WTC11 (cell line): ENCODE measurements at regions not wholly inside any gene's neighbourhood (a gene's known extent, or its start where the extent isn't known, plus 50 kb on each side); places are given as distances from the start of the nearest gene placed in this dataset.

Source experiments
- ATAC-seq: fragments of 200-7000 bp; cut with Tn5 transposase; 2 replicates; pipeline ENCODE4 v1.10.0; 2021; ENCODE audit warnings: mild to moderate bottlenecking, moderate library complexity
- CTCF ChIA-PET: fragments of 300-600 bp; sonication (Branson Sonifier 250); formaldehyde crosslinking; loops from one replicate; lab custom pipeline; 2021; ENCODE audit warnings: antibody characterized with exemption; lab: Charles Lee
- POLR2A ChIA-PET: fragments of 350-600 bp; sonication (Branson Sonifier 250); formaldehyde crosslinking; loops from one replicate; lab custom pipeline; 2021; ENCODE audit warnings: antibody characterized with exemption; lab: Charles Lee
- DNase-seq: peaks from one replicate; pipeline ENCODE4 v3.0.0; 2021; ENCODE audit warnings: low spot score
- H3K27ac Mint-ChIP-seq: 2 replicates; pipeline ENCODE4 v1.8.0; 2021; ENCODE audit warnings: mixed read lengths
- H3K27me3 Mint-ChIP-seq: 2 replicates; pipeline ENCODE4 v1.8.0; 2021; ENCODE audit warnings: low read depth, mild to moderate bottlenecking, moderate library complexity, mixed read lengths
- H3K36me3 Mint-ChIP-seq: 2 replicates; pipeline ENCODE4 v1.8.0; 2021; ENCODE audit warnings: mixed read lengths
- H3K4me1 Mint-ChIP-seq: 2 replicates; pipeline ENCODE4 v1.8.0; 2022; ENCODE audit warnings: mixed read lengths
- H3K4me3 Mint-ChIP-seq: 2 replicates; pipeline ENCODE4 v1.8.0; 2021; ENCODE audit warnings: mild to moderate bottlenecking, moderate library complexity, mixed read lengths
- H3K9me3 Mint-ChIP-seq: 2 replicates; pipeline ENCODE4 v1.8.0; 2021; ENCODE audit warnings: mixed read lengths
- ARID4B ChIP-seq: sonication (generic); formaldehyde crosslinking; IDR thresholded peaks from 2 replicates; pipeline ENCODE4 v1.8.0; 2023; ENCODE audit warnings: missing genetic modification reagents, mild to moderate bottlenecking, borderline replicate concordance
- CDX4 ChIP-seq: fragments of 250-450 bp; sonication (Bioruptor Pico); IDR thresholded peaks from 2 replicates; pipeline ENCODE4 v1.9.0; 2021; ENCODE audit warnings: moderate library complexity, mild to moderate bottlenecking, inconsistent platforms, borderline replicate concordance
- ELF4 ChIP-seq: sonication (generic); formaldehyde crosslinking; IDR thresholded peaks from 2 replicates; pipeline ENCODE4 v1.8.1; 2022; ENCODE audit warnings: low read depth, mild to moderate bottlenecking, moderate library complexity, missing genetic modification reagents
- EMX1 ChIP-seq: fragments of 250-450 bp; sonication (Bioruptor Pico); IDR thresholded peaks from 2 replicates; pipeline ENCODE4 v1.8.0; 2021; ENCODE audit warnings: mild to moderate bottlenecking
- ESRRA ChIP-seq: sonication (generic); formaldehyde crosslinking; IDR thresholded peaks from 2 replicates; pipeline ENCODE4 v1.8.1; 2022; ENCODE audit warnings: mild to moderate bottlenecking, missing genetic modification reagents, borderline replicate concordance
- FOXJ3 ChIP-seq: sonication (generic); formaldehyde crosslinking; IDR thresholded peaks from 2 replicates; pipeline ENCODE4 v1.9.0; 2021; ENCODE audit warnings: missing genetic modification reagents, mild to moderate bottlenecking, borderline replicate concordance
- GABPB1 ChIP-seq: sonication (generic); formaldehyde crosslinking; IDR thresholded peaks from 2 replicates; pipeline ENCODE4 v1.8.1; 2023; ENCODE audit warnings: mild to moderate bottlenecking, missing genetic modification reagents
- GTF2I ChIP-seq: fragments of 250-450 bp; sonication (Bioruptor Pico); conservative IDR thresholded peaks from 2 replicates; pipeline ENCODE4 v1.4.0; 2021; ENCODE audit warnings: mild to moderate bottlenecking
- HMGA2 ChIP-seq: fragments of 250-450 bp; sonication (Bioruptor Pico); IDR thresholded peaks from 2 replicates; pipeline ENCODE4 v1.4.0; 2021; ENCODE audit warnings: mild to moderate bottlenecking, moderate library complexity
- MAX ChIP-seq: sonication (generic); formaldehyde crosslinking; IDR thresholded peaks from 2 replicates; pipeline ENCODE4 v1.8.0; 2022; ENCODE audit warnings: mild to moderate bottlenecking, missing genetic modification reagents
- MXD4 ChIP-seq: fragments of 250-450 bp; sonication (Bioruptor Pico); IDR thresholded peaks from 2 replicates; pipeline ENCODE4 v1.8.0; 2021; ENCODE audit warnings: mild to moderate bottlenecking, moderate library complexity, borderline replicate concordance
- NR3C1 ChIP-seq: sonication (generic); formaldehyde crosslinking; conservative IDR thresholded peaks from 2 replicates; pipeline ENCODE4 v1.8.1; 2023; ENCODE audit warnings: low read depth, mild to moderate bottlenecking, missing genetic modification reagents
- PRRX2 ChIP-seq: fragments of 250-450 bp; sonication (Bioruptor Pico); IDR thresholded peaks from 2 replicates; pipeline ENCODE4 v1.8.0; 2021; ENCODE audit warnings: mild to moderate bottlenecking
- RORB ChIP-seq: fragments of 250-450 bp; sonication (Bioruptor Pico); IDR thresholded peaks from 2 replicates; pipeline ENCODE4 v1.9.0; 2021; ENCODE audit warnings: mild to moderate bottlenecking
- SMAD3 ChIP-seq: sonication (generic); formaldehyde crosslinking; IDR thresholded peaks from 2 replicates; pipeline ENCODE4 v1.8.0; 2022; ENCODE audit warnings: missing genetic modification reagents, mild to moderate bottlenecking, borderline replicate concordance
- SOX15 ChIP-seq: fragments of 250-450 bp; sonication (Bioruptor Pico); IDR thresholded peaks from 2 replicates; pipeline ENCODE4 v1.9.0; 2021; ENCODE audit warnings: mild to moderate bottlenecking
- TP53 ChIP-seq: sonication (generic); formaldehyde crosslinking; IDR thresholded peaks from 2 replicates; pipeline ENCODE4 v1.8.1; 2023; ENCODE audit warnings: mild to moderate bottlenecking, missing genetic modification reagents
- ZNF138 ChIP-seq: sonication (generic); formaldehyde crosslinking; conservative IDR thresholded peaks from 2 replicates; pipeline ENCODE4 v1.8.1; 2022; ENCODE audit warnings: mild to moderate bottlenecking, moderate library complexity, missing genetic modification reagents
- ZNF219 ChIP-seq: sonication (generic); formaldehyde crosslinking; IDR thresholded peaks from 2 replicates; pipeline ENCODE4 v1.8.0; 2023; ENCODE audit warnings: missing genetic modification reagents, mild to moderate bottlenecking, borderline replicate concordance
- ZNF263 ChIP-seq: sonication (generic); formaldehyde crosslinking; IDR thresholded peaks from 2 replicates; pipeline ENCODE4 v1.8.1; 2022; ENCODE audit warnings: low read depth, mild to moderate bottlenecking, moderate library complexity, missing genetic modification reagents
- ZNF317 ChIP-seq: sonication (generic); formaldehyde crosslinking; IDR thresholded peaks from 2 replicates; pipeline ENCODE4 v1.8.1; 2023; ENCODE audit warnings: low read depth, mild to moderate bottlenecking, moderate library complexity, missing genetic modification reagents, borderline replicate concordance
- ZNF396 ChIP-seq: fragments of 250-450 bp; sonication (Bioruptor Pico); IDR thresholded peaks from 2 replicates; pipeline ENCODE4 v1.8.0; 2021; ENCODE audit warnings: mild to moderate bottlenecking, moderate library complexity, borderline replicate concordance
- ZNF416 ChIP-seq: fragments of 250-450 bp; sonication (Bioruptor Pico); IDR thresholded peaks from 2 replicates; pipeline ENCODE4 v1.9.0; 2021; ENCODE audit warnings: mild to moderate bottlenecking, inconsistent platforms
- ZNF425 ChIP-seq: fragments of 250-450 bp; sonication (Bioruptor Pico); conservative IDR thresholded peaks from 2 replicates; pipeline ENCODE4 v1.9.0; 2021; ENCODE audit warnings: mild to moderate bottlenecking
- ZNF512 ChIP-seq: sonication (generic); formaldehyde crosslinking; IDR thresholded peaks from 2 replicates; pipeline ENCODE4 v1.8.1; 2022; ENCODE audit warnings: missing genetic modification reagents, borderline replicate concordance

- DNase-seq (no peak), ATAC-seq (no peak)
- H3K4me3 Mint-ChIP-seq = no peak overlapping the region
- no peaks in the 10 kb centered on the region for H3K9me3 Mint-ChIP-seq
- no peak for TF ChIP-seq FOXJ3 (CRISPR knock-in tag)
- TF ChIP-seq TP53 (CRISPR knock-in tag) = no peak
- TF ChIP-seq ZNF396 (CRISPR knock-in tag) = no peak
- no peak for TF ChIP-seq ZNF263
- no peak for TF ChIP-seq SMAD3 (CRISPR knock-in tag)
- TF ChIP-seq ZNF219 (CRISPR knock-in tag) = no peak
- TF ChIP-seq EMX1 (CRISPR knock-in tag) = no peak
- TF ChIP-seq GABPB1 = no peak
- TF ChIP-seq RORB (CRISPR knock-in tag) = no peak
- TF ChIP-seq ESRRA = no peak
- TF ChIP-seq MXD4 (CRISPR knock-in tag) = no peak
- ChIA-PET CTCF (interaction anchor here (0.6 kb wide), 1 partner anchor 840 kb away, joined by 3 read pairs; no protein-coding TSS in a partner anchor), POLR2A (no interaction called here)
- no peaks in the 10 kb centered on the region for H3K27me3 Mint-ChIP-seq
- no peak overlapping the region for H3K27ac Mint-ChIP-seq
- no peaks in the 10 kb centered on the region for H3K36me3 Mint-ChIP-seq
- H3K4me1 Mint-ChIP-seq = peaks cover 5% of the 10 kb centered on the region
Observed at GRCh38 chr15:60251300-60252070, 146.3 kb downstream of the ANXA2 start.

- no peaks in the 10 kb centered on the region for H3K9me3 Mint-ChIP-seq
- H3K36me3 Mint-ChIP-seq = no peaks in the 10 kb centered on the region
- POLR2A ChIA-PET = no interaction called here
- H3K27ac Mint-ChIP-seq = no peak overlapping the region
- ATAC-seq (no peak), DNase-seq (no peak)
- TF ChIP-seq ZNF138 (CRISPR knock-in tag) (no peak), ZNF416 (CRISPR knock-in tag) (no peak), ZNF317 (CRISPR knock-in tag) (no peak), CDX4 (CRISPR knock-in tag) (no peak), HMGA2 (CRISPR knock-in tag) (no peak), NR3C1 (CRISPR knock-in tag) (no peak), GTF2I (CRISPR knock-in tag) (no peak), ZNF425 (CRISPR knock-in tag) (no peak), ELF4 (CRISPR knock-in tag) (no peak)
- H3K27me3 Mint-ChIP-seq = no peaks in the 10 kb centered on the region
- no peak overlapping the region for H3K4me3 Mint-ChIP-seq
- peaks cover 5% of the 10 kb centered on the region for H3K4me1 Mint-ChIP-seq
- CTCF ChIA-PET = no interaction called here
Observed at GRCh38 chr15:60254416-60254815, 143.4 kb downstream of the ANXA2 start.

- no peak overlapping the region for H3K4me3 Mint-ChIP-seq
- POLR2A ChIA-PET = no interaction called here
- H3K27me3 Mint-ChIP-seq = no peaks in the 10 kb centered on the region
- peaks cover 5% of the 10 kb centered on the region for H3K4me1 Mint-ChIP-seq
- no peak for ATAC-seq
- no peak overlapping the region for H3K27ac Mint-ChIP-seq
- DNase-seq = no peak
- no peaks in the 10 kb centered on the region for H3K9me3 Mint-ChIP-seq
- H3K36me3 Mint-ChIP-seq = no peaks in the 10 kb centered on the region
- CTCF ChIA-PET = no interaction called here
- TF ChIP-seq SOX15 (CRISPR knock-in tag) (no peak), ZNF512 (no peak), MAX (CRISPR knock-in tag) (no peak), EMX1 (CRISPR knock-in tag) (no peak), PRRX2 (CRISPR knock-in tag) (no peak), ARID4B (CRISPR knock-in tag) (no peak)
Observed at GRCh38 chr15:60255390-60255789, 142.4 kb downstream of the ANXA2 start.
